H1 (cell line): ENCODE measurements at regions not wholly inside any gene's neighbourhood (a gene's known extent, or its start where the extent isn't known, plus 50 kb on each side); places are given as distances from the start of the nearest gene placed in this dataset.

Experiments used
- CTCF ChIA-PET: fragments of 300-600 bp; sonication (Branson Sonifier 250); formaldehyde crosslinking; loops from one replicate; lab custom pipeline; 2021; ENCODE audit not compliant: partially characterized antibody; lab: Charles Lee
- POLR2A ChIA-PET: fragments of 300-600 bp; sonication (Branson Sonifier 250); formaldehyde crosslinking; loops from one replicate; lab custom pipeline; 2021; ENCODE audit warnings: inconsistent platforms; ENCODE audit not compliant: partially characterized antibody; lab: Charles Lee
- DNase-seq, 2 experiments: peaks; one replicate each; pipeline versions ENCODE4 v3.0.0 to v3.0.0-alpha.2; 2010 to 2022; ENCODE audit warnings: low spot score in 2 of 2, low read depth in 1 of 2, mixed read lengths in 1 of 2
- FAIRE-seq: peaks from 2 replicates; lab custom pipeline; 2011; peaks lifted over from hg19 to GRCh38; lab: Jason Lieb, UNC
- H2AFZ ChIP-seq: 2 replicates; pipeline ENCODE4 v1.8.1; 2012; ENCODE audit warnings: low read length, inconsistent platforms
- H2AK5ac ChIP-seq: 2 replicates; pipeline ENCODE4 v1.6.1; 2013; ENCODE audit warnings: low read depth, low read length
- H2BK120ac ChIP-seq: replicated peaks from 2 replicates; pipeline ENCODE3; 2013; ENCODE audit warnings: low read depth, low read length, inconsistent platforms
- H2BK12ac ChIP-seq: 2 replicates; pipeline ENCODE4 v1.6.1; 2013; ENCODE audit warnings: low read depth, low read length
- H2BK15ac ChIP-seq: 2 replicates; pipeline ENCODE4 v1.6.1; 2013; ENCODE audit warnings: low read length
- H2BK20ac ChIP-seq: 2 replicates; pipeline ENCODE4 v1.6.1; 2013; ENCODE audit warnings: low read length
- H2BK5ac ChIP-seq: 2 replicates; pipeline ENCODE4 v1.6.1; 2013; ENCODE audit warnings: low read depth, low read length
- H3K14ac ChIP-seq: 2 replicates; pipeline ENCODE4 v1.6.1; 2013; ENCODE audit warnings: inconsistent platforms; ENCODE audit not compliant: insufficient read length
- H3K18ac ChIP-seq: 2 replicates; pipeline ENCODE4 v1.6.1; 2013; ENCODE audit warnings: low read length; ENCODE audit errors: extremely low read depth
- H3K23ac ChIP-seq: 2 replicates; pipeline ENCODE4 v1.6.1; 2013; ENCODE audit warnings: inconsistent platforms; ENCODE audit not compliant: insufficient read length
- H3K23me2 ChIP-seq: 2 replicates; pipeline ENCODE4 v1.6.1; 2013; ENCODE audit warnings: low read depth, low read length
- H3K27ac ChIP-seq: 2 replicates; pipeline ENCODE4 v1.6.1; 2011; ENCODE audit warnings: low read depth, low read length, inconsistent platforms
- H3K27me3 ChIP-seq, 4 experiments: replicated peaks in 1 of 4; 1 replicate in 1 of 4; 2 replicates in 3 of 4; pipeline versions ENCODE4 v1.6.1 to v1.8.1; 2011 to 2013; ENCODE audit warnings: low read length in 3 of 4, mild to moderate bottlenecking in 3 of 4, inconsistent platforms in 2 of 4, mixed read lengths in 2 of 4, moderate library complexity in 1 of 4; ENCODE audit not compliant: control insufficient read depth in 3 of 4, insufficient read depth in 3 of 4; ENCODE audit errors: extremely low read depth in 1 of 4
- H3K36me3 ChIP-seq, 4 experiments: 2 replicates each; pipeline versions ENCODE4 v1.6.1 to v1.8.1; 2011 to 2013; ENCODE audit warnings: mild to moderate bottlenecking in 4 of 4, low read length in 3 of 4, moderate library complexity in 2 of 4, control low read depth in 1 of 4, inconsistent platforms in 1 of 4; ENCODE audit not compliant: insufficient read depth in 4 of 4, control insufficient read depth in 2 of 4
- H3K4ac ChIP-seq: replicated peaks from 2 replicates; pipeline ENCODE3; 2013; ENCODE audit warnings: low read length, low read depth, mixed read lengths, inconsistent platforms; ENCODE audit not compliant: insufficient read length
- H3K4me1 ChIP-seq, 4 experiments: replicated peaks in 1 of 4; 1 replicate in 1 of 4; 2 replicates in 3 of 4; pipeline versions ENCODE4 v1.6.1 to v1.8.1; 2011 to 2013; ENCODE audit warnings: low read length in 3 of 4, inconsistent platforms in 2 of 4, mixed read lengths in 1 of 4; ENCODE audit not compliant: insufficient read depth in 4 of 4, control insufficient read depth in 3 of 4
- H3K4me2 ChIP-seq, 2 experiments: 2 replicates each; pipeline versions ENCODE4 v1.6.1 to v1.8.1; 2011 to 2013; ENCODE audit warnings: low read depth in 2 of 2, low read length in 2 of 2, control low read depth in 1 of 2, inconsistent platforms in 1 of 2, mild to moderate bottlenecking in 1 of 2; ENCODE audit not compliant: insufficient read depth in 1 of 2
- H3K4me3 ChIP-seq, 4 experiments: fragments of 200-600, 300-600 bp in 1 of 4; sonication (generic), shearing (Covaris generic), sonication (Bioruptor Twin) in 1 of 4; 2 replicates each; pipeline versions ENCODE4 v1.5.1 to v1.8.1; 2011 to 2016; ENCODE audit warnings: low read length in 4 of 4, low read depth in 3 of 4, control low read depth in 2 of 4, inconsistent platforms in 2 of 4, mild to moderate bottlenecking in 2 of 4, mixed read lengths in 1 of 4, moderate library complexity in 1 of 4; ENCODE audit not compliant: insufficient read depth in 2 of 4; ENCODE audit errors: extremely low read depth in 1 of 4
- H3K56ac ChIP-seq: replicated peaks from 2 replicates; pipeline ENCODE3; 2013; ENCODE audit warnings: low read depth, mild to moderate bottlenecking, mixed read lengths, low read length, inconsistent platforms; ENCODE audit not compliant: insufficient read length
- H3K79me1 ChIP-seq: 2 replicates; pipeline ENCODE4 v1.6.1; 2013; ENCODE audit warnings: low read depth, low read length, control low read depth
- H3K79me2 ChIP-seq, 2 experiments: 2 replicates each; pipeline versions ENCODE4 v1.6.1 to v1.8.1; 2012 to 2013; ENCODE audit warnings: low read length in 2 of 2, mild to moderate bottlenecking in 2 of 2, inconsistent platforms in 1 of 2; ENCODE audit not compliant: insufficient read depth in 2 of 2, control insufficient read depth in 1 of 2
- H3K9ac ChIP-seq, 4 experiments: replicated peaks in 1 of 4; 1 replicate in 1 of 4; 2 replicates in 3 of 4; pipeline versions ENCODE4 v1.6.1 to v1.8.1; 2011 to 2013; ENCODE audit warnings: low read depth in 3 of 4, low read length in 3 of 4, control low read depth in 2 of 4, mild to moderate bottlenecking in 2 of 4, moderate library complexity in 2 of 4, inconsistent platforms in 1 of 4; ENCODE audit errors: extremely low read depth in 1 of 4
- H3K9me3 ChIP-seq, 2 experiments: 2 replicates each; pipeline versions ENCODE4 v1.6.1 to v1.8.1; 2012 to 2013; ENCODE audit warnings: mild to moderate bottlenecking in 2 of 2, moderate library complexity in 2 of 2, control low read depth in 1 of 2, inconsistent platforms in 1 of 2, low read depth in 1 of 2, low read length in 1 of 2, mixed read lengths in 1 of 2; ENCODE audit not compliant: insufficient read depth in 2 of 2
- H4K20me1 ChIP-seq, 2 experiments: replicated peaks in 1 of 2; 2 replicates each; pipeline versions ENCODE3 to v1.8.1; 2011 to 2013; ENCODE audit warnings: inconsistent platforms in 2 of 2, low read length in 2 of 2, mild to moderate bottlenecking in 1 of 2; ENCODE audit not compliant: insufficient read depth in 2 of 2, control insufficient read depth in 1 of 2
- H4K5ac ChIP-seq: 2 replicates; pipeline ENCODE4 v1.6.1; 2013; ENCODE audit warnings: low read length, low read depth, mixed read lengths, inconsistent platforms; ENCODE audit not compliant: insufficient read length
- H4K8ac ChIP-seq: 2 replicates; pipeline ENCODE4 v1.8.0; 2013; ENCODE audit warnings: mild to moderate bottlenecking, moderate library complexity, low read length, inconsistent platforms; ENCODE audit not compliant: insufficient read depth; ENCODE audit errors: extremely low read depth
- H4K91ac ChIP-seq: replicated peaks from 2 replicates; pipeline ENCODE3; 2013; ENCODE audit warnings: low read length, mixed read lengths, inconsistent platforms; ENCODE audit not compliant: insufficient read length
- ASH2L ChIP-seq: fragments of 200-600, 300-600 bp; sonication (generic); IDR thresholded peaks from one replicate; pipeline ENCODE4 v1.7.1; 2017; ENCODE audit warnings: low read length
- ATF3 ChIP-seq: IDR thresholded peaks from 2 replicates; pipeline ENCODE4 v1.6.1; 2011; ENCODE audit warnings: low read depth, mild to moderate bottlenecking, low read length; ENCODE audit not compliant: insufficient read depth
- BRCA1 ChIP-seq: IDR thresholded peaks from 2 replicates; pipeline ENCODE4 v1.6.1; 2012; ENCODE audit warnings: low read depth, low read length, improper control_type of control experiment
- CEBPB ChIP-seq: IDR thresholded peaks from 2 replicates; pipeline ENCODE4 v1.6.1; 2012; ENCODE audit warnings: low read depth, low read length
- CHD2 ChIP-seq: IDR thresholded peaks from 2 replicates; pipeline ENCODE4 v1.6.1; 2012; ENCODE audit warnings: low read length, improper control_type of control experiment
- CREB1 ChIP-seq: IDR thresholded peaks from 2 replicates; pipeline ENCODE4 v1.6.1; 2012; ENCODE audit warnings: inconsistent platforms
- CTBP2 ChIP-seq: IDR thresholded peaks from 2 replicates; pipeline ENCODE4 v1.7.0; 2011; ENCODE audit warnings: borderline replicate concordance, mild to moderate bottlenecking, moderate library complexity, mixed read lengths, low read length; ENCODE audit not compliant: insufficient read depth, insufficient read length
- JUND ChIP-seq: IDR thresholded peaks from 2 replicates; pipeline ENCODE4 v1.6.1; 2011; ENCODE audit warnings: mild to moderate bottlenecking, improper control_type of control experiment, low read length
- KDM5A ChIP-seq: fragments of 200-600 bp; IDR thresholded peaks from 2 replicates; pipeline ENCODE4 v1.7.1; 2012; ENCODE audit warnings: mild to moderate bottlenecking, low read length, inconsistent platforms, mixed read lengths
- NRF1 ChIP-seq: IDR thresholded peaks from 2 replicates; pipeline ENCODE4 v1.6.1; 2011; ENCODE audit warnings: mild to moderate bottlenecking, low read depth, low read length, improper control_type of control experiment
- SUZ12 ChIP-seq: fragments of 200-600 bp; sonication (generic); IDR thresholded peaks from 2 replicates; pipeline ENCODE4 v1.6.1; 2012; ENCODE audit warnings: mild to moderate bottlenecking, inconsistent platforms, low read length, moderate library complexity, mixed read lengths
- TAF7 ChIP-seq: optimal IDR thresholded peaks from 2 replicates; pipeline ENCODE3; 2011; ENCODE audit warnings: low read depth, mild to moderate bottlenecking, inconsistent platforms, low read length, moderate library complexity, borderline replicate concordance
- YY1 ChIP-seq: IDR thresholded peaks from 2 replicates; pipeline ENCODE4 v1.6.1; 2011; ENCODE audit warnings: low read depth, mild to moderate bottlenecking, low read length
- whole genome bisulfite sequencing, 2 experiments: shearing (Covaris generic) in 1 of 2; methylation state at CpG; one replicate each; pipeline versions ENCODE4 v1.1.6 to v1.1.7; 2013 to 2015; ENCODE audit warnings: low lambda C conversion rate in 2 of 2, mixed read lengths in 2 of 2, inconsistent platforms in 1 of 2, low coverage in 1 of 2, missing lambda C conversion rate in 1 of 2; ENCODE audit not compliant: insufficient replicate concordance in 2 of 2, insufficient coverage in 1 of 2, insufficient read length in 1 of 2; ENCODE audit errors: extremely low coverage in 1 of 2, missing lambda C conversion rate in 1 of 2; 5-methylcytosine and 5-hydroxymethylcytosine counted together

GRCh38 chr3:81300324-81300927, 461.0 kb downstream of the GBE1 start:
- H3K23ac ChIP-seq, result no peak overlapping the region
- CTCF ChIA-PET, result interaction anchor here (0.6 to 4.5 kb wide), 5 partner anchors 10 to 343 kb away, joined by 3 to 29 read pairs (median 5); no protein-coding TSS in a partner anchor
- H3K23me2 ChIP-seq, result no peaks in the 10 kb centered on the region
- H3K9ac ChIP-seq, result no peak overlapping the region
- H3K4me3 ChIP-seq, result no peak overlapping the region
- no peaks in the 10 kb centered on the region for H3K79me1 ChIP-seq
- no peak overlapping the region for H3K4ac ChIP-seq
- no peak for FAIRE-seq
- TF ChIP-seq ATF3 (no peak), NRF1 (no peak), BRCA1 (no peak), CHD2 (no peak), JUND (no peak), CREB1 (no peak), YY1 (no peak), KDM5A (no peak), TAF7 (no peak), CTBP2 (no peak), CEBPB (no peak), ASH2L (no peak), SUZ12 (no peak)
- H3K9me3 ChIP-seq, result no peaks in the 10 kb centered on the region
- no peak overlapping the region for H2AFZ ChIP-seq
- H2BK120ac ChIP-seq, result no peak overlapping the region
- POLR2A ChIA-PET, result no interaction called here
- H3K18ac ChIP-seq, result no peak overlapping the region
- no peaks in the 10 kb centered on the region for H3K27me3 ChIP-seq
- H3K79me2 ChIP-seq, result no peaks in the 10 kb centered on the region
- H3K56ac ChIP-seq, result no peak overlapping the region
- H3K14ac ChIP-seq, result no peak overlapping the region
- H3K36me3 ChIP-seq, result no peaks in the 10 kb centered on the region
- no peak overlapping the region for H2AK5ac ChIP-seq
- H3K4me1 ChIP-seq, result no peaks in the 10 kb centered on the region
- H3K27ac ChIP-seq, result no peak overlapping the region
- H2BK20ac ChIP-seq, result no peak overlapping the region
- no peak overlapping the region for H2BK5ac ChIP-seq
- WGBS, 2 experiments, result 87% methylated on average over 8 of the region's 8 CpGs; no CpG with 5 or more reads in 1 of the 2 experiments
- H3K4me2 ChIP-seq, result no peak overlapping the region
- H4K5ac ChIP-seq, result no peak overlapping the region
- H2BK15ac ChIP-seq, result no peak overlapping the region
- H4K91ac ChIP-seq, result no peak overlapping the region
- no peak for DNase-seq
- H4K8ac ChIP-seq, result no peak overlapping the region
- no peaks in the 10 kb centered on the region for H4K20me1 ChIP-seq
- H2BK12ac ChIP-seq, result no peak overlapping the region
